Lower leg skin (tissue), 4 donors: ENCODE measurements at regions not wholly inside any gene's neighbourhood (a gene's known extent, or its start where the extent isn't known, plus 50 kb on each side); places are given as distances from the start of the nearest gene placed in this dataset.
"Not testable (repeated sequence)": the region's sequence is repeated elsewhere in the genome, so short reads cannot be mapped to it uniquely, and the experiment has no call there.

Experiments
- DNase-seq, 2 donors: peaks; one replicate each; pipeline ENCODE4 v3.0.0-alpha.2; 2019; ENCODE audit warnings: low spot score in 2 of 2
- H3K4me3 ChIP-seq: fragments of 200-600 bp; sonication (generic); 2 replicates; pipeline ENCODE4 v1.5.1; 2017; ENCODE audit warnings: mild to moderate bottlenecking, low read depth; ENCODE audit not compliant: poor library complexity, severe bottlenecking
- CTCF ChIP-seq, 3 donors: fragments of 450-650 bp; IDR thresholded peaks; one replicate each; pipeline ENCODE4 v1.5.1; 2016; ENCODE audit warnings: antibody characterized with exemption in 3 of 3, mild to moderate bottlenecking in 3 of 3, moderate library complexity in 2 of 3
- POLR2A ChIP-seq, 2 donors: fragments of 450-650 bp; IDR thresholded peaks; one replicate each; pipeline ENCODE4 v1.6.1; 2016 to 2017; ENCODE audit warnings: antibody characterized with exemption in 2 of 2, mild to moderate bottlenecking in 1 of 2, moderate library complexity in 1 of 2
- WGBS, 2 donors: methylation state at CpG; one replicate each; pipeline ENCODE4 v1.1.5; 2018; 5-methylcytosine and 5-hydroxymethylcytosine counted together
- intact Hi-C: fragments of 100-400 bp; cut with DNase I; formaldehyde crosslinking; loops from one replicate; pipeline ENCODE4 v1.15.0; 2023; ENCODE audit warnings: low total_unique reads

GRCh38 chr6:51147756-51148155 is 329.1 kb downstream of the TFAP2B start:
- TF ChIP-seq CTCF (IDR thresholded peaks at IDR 0.05), result no peak
- TF ChIP-seq POLR2A (IDR thresholded peaks at IDR 0.05), result no peak
- 75 to 87% methylated on average over 3 of the region's 3 CpGs for WGBS, 2 donors
- no peak for DNase-seq
- no peak overlapping the region for H3K4me3 ChIP-seq
- intact Hi-C loops, result no loop called here

GRCh38 chr6:51152594-51152993 is 333.9 kb downstream of the TFAP2B start:
- TF ChIP-seq CTCF (IDR thresholded peaks at IDR 0.05) (no peak), POLR2A (IDR thresholded peaks at IDR 0.05) (no peak)
- WGBS, 2 donors, result 79 to 81% methylated on average over 3 of the region's 3 CpGs
- no peak for DNase-seq
- intact Hi-C loops, result no loop called here
- no peak overlapping the region for H3K4me3 ChIP-seq

- no peak for DNase-seq
- TF ChIP-seq CTCF (IDR thresholded peaks at IDR 0.05) (no peak), POLR2A (IDR thresholded peaks at IDR 0.05) (no peak)
- intact Hi-C loops, result no loop called here
- H3K4me3 ChIP-seq, result no peak overlapping the region
- 68 to 70% methylated on average over 2 of the region's 2 CpGs for WGBS, 2 donors
These were observed 334.4 kb downstream of the TFAP2B start for GRCh38 chr6:51153109-51153508.

GRCh38 chr6:51154925-51155324 is 336.3 kb downstream of the TFAP2B start:
- H3K4me3 ChIP-seq, intact Hi-C loops, DNase-seq: not testable (repeated sequence)
- 74 to 89% methylated on average over 1 of the region's 1 CpG for WGBS, 2 donors

- H3K4me3 ChIP-seq, intact Hi-C loops, DNase-seq: not testable (repeated sequence)
- 82 to 85% methylated on average over 1 of the region's 1 CpG for WGBS, 2 donors
These were observed 340.6 kb downstream of the TFAP2B start for GRCh38 chr6:51159260-51159659.

- no peak for TF ChIP-seq CTCF (IDR thresholded peaks at IDR 0.05)
- TF ChIP-seq POLR2A (IDR thresholded peaks at IDR 0.05), result no peak
- no peak overlapping the region for H3K4me3 ChIP-seq
- intact Hi-C loops, result no loop called here
These were observed 343.1 kb downstream of the TFAP2B start for GRCh38 chr6:51161752-51162151.

GRCh38 chr6:51163843-51164529 is 345.3 kb downstream of the TFAP2B start:
- WGBS, 2 donors, result 44 to 49% methylated on average over 6 of the region's 6 CpGs
- intact Hi-C loops, result no loop called here
- H3K4me3 ChIP-seq, result no peak overlapping the region
- no peak for DNase-seq
- TF ChIP-seq CTCF (IDR thresholded peaks at IDR 0.05) (no peak), POLR2A (IDR thresholded peaks at IDR 0.05) (no peak)

More at GRCh38 chr6:51161752-51162151, 343.1 kb downstream of the TFAP2B start:
- DNase-seq, result no peak
